Osteocyte (in vitro differentiated cells): ENCODE measurements at regions not wholly inside any gene's neighbourhood (a gene's known extent, or its start where the extent isn't known, plus 50 kb on each side); places are given as distances from the start of the nearest gene placed in this dataset.

Experiments
- DNase-seq: peaks from one replicate; pipeline ENCODE4 v3.0.0; 2021; ENCODE audit warnings: mixed read lengths; ENCODE audit not compliant: unreplicated experiment; ENCODE audit errors: extremely low spot score
- H3K27ac Mint-ChIP-seq: one replicate; pipeline ENCODE4 v1.8.0; 2021; ENCODE audit warnings: mild to moderate bottlenecking, mixed read lengths; ENCODE audit not compliant: unreplicated experiment
- H3K27me3 Mint-ChIP-seq: one replicate; pipeline ENCODE4 v1.8.0; 2021; ENCODE audit warnings: mixed read lengths; ENCODE audit not compliant: unreplicated experiment
- H3K36me3 Mint-ChIP-seq: one replicate; pipeline ENCODE4 v1.8.0; 2021; ENCODE audit warnings: mixed read lengths; ENCODE audit not compliant: unreplicated experiment
- H3K4me1 Mint-ChIP-seq: one replicate; pipeline ENCODE4 v1.8.0; 2021; ENCODE audit warnings: mixed read lengths; ENCODE audit not compliant: unreplicated experiment
- H3K4me3 Mint-ChIP-seq: one replicate; pipeline ENCODE4 v1.8.0; 2021; ENCODE audit warnings: mild to moderate bottlenecking, moderate library complexity, mixed read lengths; ENCODE audit not compliant: unreplicated experiment
- H3K9me3 Mint-ChIP-seq: one replicate; pipeline ENCODE4 v1.8.0; 2021; ENCODE audit warnings: mixed read lengths; ENCODE audit not compliant: unreplicated experiment
- TF ChIP-seq, protein P1 (sequence below): fragments of 200-600 bp; sonication (generic); IDR thresholded peaks from 2 replicates; pipeline ENCODE4 v1.5.0; 2021; ENCODE audit warnings: antibody characterized with exemption, mild to moderate bottlenecking, moderate library complexity

DNA sequence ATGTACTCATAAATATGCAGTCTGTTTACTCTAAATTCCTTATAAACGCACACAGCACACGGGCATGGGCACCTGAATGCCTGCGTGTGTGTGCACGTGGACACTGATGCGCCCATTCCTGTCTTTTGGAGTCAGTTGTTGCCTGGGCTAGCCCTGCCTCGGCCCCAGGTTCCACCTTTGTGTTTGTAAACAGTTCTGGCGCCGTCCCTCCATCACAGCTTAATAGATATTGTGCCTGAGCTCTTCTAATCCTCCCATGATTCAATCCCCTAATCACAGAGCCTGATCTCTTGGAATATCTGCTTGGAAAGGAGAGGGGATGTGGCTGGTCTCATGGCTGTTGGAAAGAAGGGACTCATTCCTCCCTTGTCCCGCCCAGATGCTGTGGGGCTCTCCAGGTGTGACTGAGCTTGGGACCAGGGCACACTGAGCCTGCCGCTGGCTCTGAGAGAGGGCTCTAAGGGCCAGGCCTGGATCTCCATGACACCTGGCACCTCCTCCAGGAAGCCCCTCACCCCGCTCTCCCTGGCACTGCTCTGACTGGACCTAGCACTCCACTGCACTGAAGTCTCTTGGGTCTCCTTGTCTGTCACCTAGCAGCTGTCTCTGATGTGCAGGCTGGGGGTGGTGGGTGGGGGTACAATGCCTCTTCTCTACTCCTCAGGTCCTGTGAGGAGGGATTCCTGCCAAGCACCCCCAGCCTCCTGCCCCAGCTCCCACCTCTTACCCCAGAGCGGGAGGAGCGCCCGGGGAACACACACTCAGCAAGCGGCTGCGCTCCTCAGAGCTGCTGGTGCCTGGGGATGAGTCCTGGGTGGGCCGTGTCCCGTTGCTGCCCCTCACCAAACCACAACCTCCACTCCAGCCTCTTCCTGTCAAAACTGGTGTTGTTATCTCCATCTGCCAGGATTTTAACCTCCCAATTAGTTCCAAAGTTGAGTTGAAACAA is 181.3 kb downstream of the INHBB start:
- Mint-ChIP-seq H3K4me3 (no peak overlapping the region), H3K36me3 (peaks cover 2% of the 10 kb centered on the region), H3K9me3 (no peaks in the 10 kb centered on the region), H3K27ac (no peak overlapping the region), H3K27me3 (peaks cover 41% of the 10 kb centered on the region), H3K4me1 (peaks cover 41% of the 10 kb centered on the region)
- TF ChIP-seq, protein P1, sequence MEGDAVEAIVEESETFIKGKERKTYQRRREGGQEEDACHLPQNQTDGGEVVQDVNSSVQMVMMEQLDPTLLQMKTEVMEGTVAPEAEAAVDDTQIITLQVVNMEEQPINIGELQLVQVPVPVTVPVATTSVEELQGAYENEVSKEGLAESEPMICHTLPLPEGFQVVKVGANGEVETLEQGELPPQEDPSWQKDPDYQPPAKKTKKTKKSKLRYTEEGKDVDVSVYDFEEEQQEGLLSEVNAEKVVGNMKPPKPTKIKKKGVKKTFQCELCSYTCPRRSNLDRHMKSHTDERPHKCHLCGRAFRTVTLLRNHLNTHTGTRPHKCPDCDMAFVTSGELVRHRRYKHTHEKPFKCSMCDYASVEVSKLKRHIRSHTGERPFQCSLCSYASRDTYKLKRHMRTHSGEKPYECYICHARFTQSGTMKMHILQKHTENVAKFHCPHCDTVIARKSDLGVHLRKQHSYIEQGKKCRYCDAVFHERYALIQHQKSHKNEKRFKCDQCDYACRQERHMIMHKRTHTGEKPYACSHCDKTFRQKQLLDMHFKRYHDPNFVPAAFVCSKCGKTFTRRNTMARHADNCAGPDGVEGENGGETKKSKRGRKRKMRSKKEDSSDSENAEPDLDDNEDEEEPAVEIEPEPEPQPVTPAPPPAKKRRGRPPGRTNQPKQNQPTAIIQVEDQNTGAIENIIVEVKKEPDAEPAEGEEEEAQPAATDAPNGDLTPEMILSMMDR, result no peak
- no peak for DNase-seq

DNA sequence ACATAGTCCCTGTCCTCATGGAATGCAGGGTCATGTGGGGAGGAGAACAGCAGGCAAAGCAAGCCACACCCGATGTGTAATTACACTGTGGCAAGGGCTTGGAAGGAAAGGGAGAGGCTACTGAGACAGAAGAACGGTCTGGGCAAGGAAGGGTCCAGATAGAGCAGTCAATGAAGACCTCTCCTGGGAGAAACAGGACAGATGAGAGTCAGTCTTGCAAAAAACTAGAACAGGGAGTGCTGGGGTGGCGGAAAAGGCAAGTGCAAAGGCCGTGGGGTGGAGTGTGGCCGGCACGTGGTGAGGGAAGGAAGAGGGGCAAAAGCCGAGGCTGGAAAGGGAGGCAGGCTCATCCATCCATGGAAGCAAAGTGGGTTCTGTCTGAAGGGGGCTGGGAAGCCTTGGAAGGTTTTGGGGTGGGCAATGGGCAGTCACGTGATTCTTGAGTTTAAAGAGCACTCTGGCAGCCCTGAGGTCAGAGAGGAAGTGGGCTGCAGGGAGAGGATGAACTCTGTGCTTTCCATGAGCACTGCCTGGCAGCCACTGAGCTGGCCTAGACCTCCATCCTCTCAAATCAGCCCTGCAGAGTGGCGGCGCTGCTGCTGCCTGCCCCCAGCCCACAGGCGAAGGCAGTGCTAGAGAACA is 182.2 kb downstream of the INHBB start:
- H3K9me3 Mint-ChIP-seq, result no peaks in the 10 kb centered on the region
- peaks cover 2% of the 10 kb centered on the region for H3K36me3 Mint-ChIP-seq
- no peak overlapping the region for H3K27ac Mint-ChIP-seq
- no peak overlapping the region for H3K4me3 Mint-ChIP-seq
- TF ChIP-seq, protein P1, result no peak
- H3K4me1 Mint-ChIP-seq, result peaks cover 46% of the 10 kb centered on the region
- no peak for DNase-seq
- H3K27me3 Mint-ChIP-seq, result peaks cover 37% of the 10 kb centered on the region

DNA sequence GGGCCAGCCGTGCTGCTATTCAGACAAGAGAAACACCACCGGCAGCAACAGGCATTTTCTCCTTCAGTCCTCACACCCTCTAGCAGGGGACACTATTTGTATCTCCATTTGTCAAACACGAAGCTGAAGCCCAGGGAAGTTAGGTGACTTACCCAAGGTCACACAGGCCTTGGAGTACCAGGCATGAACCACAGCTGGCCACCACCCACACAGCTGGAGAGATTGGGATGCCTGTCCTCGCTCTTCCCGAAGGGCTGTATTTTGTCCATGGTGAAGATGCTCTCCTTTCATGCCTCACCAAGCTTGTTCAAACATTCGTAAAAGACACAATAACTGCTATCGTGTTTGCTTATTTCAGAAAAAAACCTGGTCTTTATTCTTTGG is 182.7 kb downstream of the INHBB start:
- DNase-seq, result no peak
- no peak overlapping the region for H3K27ac Mint-ChIP-seq
- H3K9me3 Mint-ChIP-seq, result no peaks in the 10 kb centered on the region
- H3K27me3 Mint-ChIP-seq, result peaks cover 33% of the 10 kb centered on the region
- H3K4me3 Mint-ChIP-seq, result no peak overlapping the region
- peaks cover 46% of the 10 kb centered on the region for H3K4me1 Mint-ChIP-seq
- TF ChIP-seq, protein P1, result no peak
- peaks cover 2% of the 10 kb centered on the region for H3K36me3 Mint-ChIP-seq

DNA sequence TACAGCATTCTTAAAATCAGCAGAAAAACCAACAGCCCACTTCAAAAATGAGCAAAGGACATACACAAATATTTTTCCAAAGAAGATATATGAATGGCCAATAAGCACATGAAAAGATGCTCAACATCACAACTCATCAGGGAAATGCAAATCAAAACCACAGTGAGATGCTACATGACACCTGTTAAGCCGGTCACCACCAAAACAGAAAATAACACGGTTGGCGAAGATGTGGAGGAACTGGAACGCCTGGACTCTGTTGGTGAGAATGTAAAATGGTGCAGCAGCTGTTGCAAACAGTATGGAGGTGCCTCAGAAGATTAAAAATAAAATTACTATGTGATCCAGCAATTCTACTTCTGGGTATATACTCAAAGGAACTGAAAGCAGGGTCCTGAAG is 184.8 kb downstream of the INHBB start:
- H3K4me3 Mint-ChIP-seq, result no peak overlapping the region
- TF ChIP-seq, protein P1, result no peak
- H3K9me3 Mint-ChIP-seq, result no peaks in the 10 kb centered on the region
- H3K4me1 Mint-ChIP-seq, result peaks cover 36% of the 10 kb centered on the region
- no peak for DNase-seq
- H3K27me3 Mint-ChIP-seq, result peaks cover 26% of the 10 kb centered on the region
- H3K36me3 Mint-ChIP-seq, result peaks cover 2% of the 10 kb centered on the region
- H3K27ac Mint-ChIP-seq, result no peak overlapping the region

- Mint-ChIP-seq H3K4me3 (no peak overlapping the region), H3K27me3 (peaks cover 26% of the 10 kb centered on the region), H3K4me1 (peaks cover 31% of the 10 kb centered on the region), H3K27ac (no peak overlapping the region), H3K36me3 (peaks cover 2% of the 10 kb centered on the region), H3K9me3 (no peaks in the 10 kb centered on the region)
- DNase-seq, result no peak
- TF ChIP-seq, protein P1, result no peak
These were observed 185.4 kb downstream of the INHBB start for GRCh38 chr2:120531365-120531764.
